ENCODE measurements at regions not wholly inside any gene's neighbourhood (a gene's known extent, or its start where the extent isn't known, plus 50 kb on each side); places are given as distances from the start of the nearest gene placed in this dataset.

DNA sequence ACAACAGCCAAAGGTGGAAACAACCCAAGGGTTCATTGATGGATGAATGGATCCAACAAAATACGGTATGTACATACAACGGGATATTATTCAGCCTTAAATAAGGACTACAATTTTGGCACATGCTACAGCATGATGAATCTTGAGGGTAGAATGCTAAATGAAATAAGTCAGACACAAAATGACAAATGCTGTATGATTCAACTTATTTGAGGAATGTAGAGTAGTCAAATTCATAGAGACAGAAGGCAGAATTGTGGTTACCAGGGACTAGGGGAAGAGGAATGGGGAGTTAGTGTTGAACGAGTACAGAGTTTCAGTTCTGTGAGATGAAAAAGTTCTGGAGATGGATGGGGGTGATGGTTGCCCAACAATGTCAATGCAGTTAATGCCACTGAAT, 118.0 kb upstream of the PAXBP1 start:
- TF ChIP-seq, protein P1, sequence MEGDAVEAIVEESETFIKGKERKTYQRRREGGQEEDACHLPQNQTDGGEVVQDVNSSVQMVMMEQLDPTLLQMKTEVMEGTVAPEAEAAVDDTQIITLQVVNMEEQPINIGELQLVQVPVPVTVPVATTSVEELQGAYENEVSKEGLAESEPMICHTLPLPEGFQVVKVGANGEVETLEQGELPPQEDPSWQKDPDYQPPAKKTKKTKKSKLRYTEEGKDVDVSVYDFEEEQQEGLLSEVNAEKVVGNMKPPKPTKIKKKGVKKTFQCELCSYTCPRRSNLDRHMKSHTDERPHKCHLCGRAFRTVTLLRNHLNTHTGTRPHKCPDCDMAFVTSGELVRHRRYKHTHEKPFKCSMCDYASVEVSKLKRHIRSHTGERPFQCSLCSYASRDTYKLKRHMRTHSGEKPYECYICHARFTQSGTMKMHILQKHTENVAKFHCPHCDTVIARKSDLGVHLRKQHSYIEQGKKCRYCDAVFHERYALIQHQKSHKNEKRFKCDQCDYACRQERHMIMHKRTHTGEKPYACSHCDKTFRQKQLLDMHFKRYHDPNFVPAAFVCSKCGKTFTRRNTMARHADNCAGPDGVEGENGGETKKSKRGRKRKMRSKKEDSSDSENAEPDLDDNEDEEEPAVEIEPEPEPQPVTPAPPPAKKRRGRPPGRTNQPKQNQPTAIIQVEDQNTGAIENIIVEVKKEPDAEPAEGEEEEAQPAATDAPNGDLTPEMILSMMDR (IDR thresholded peaks at IDR 0.05): no peak
- TF ChIP-seq EP300 (IDR thresholded peaks at IDR 0.05) (no peak), POLR2A (IDR thresholded peaks at IDR 0.05) (no peak)
